Activated naive CD4-positive, alpha-beta T cell treated with anti-CD3 and anti-CD28 coated beads for 36 hours (primary cell): ENCODE measurements at regions not wholly inside any gene's neighbourhood (a gene's known extent, or its start where the extent isn't known, plus 50 kb on each side); places are given as distances from the start of the nearest gene placed in this dataset.
"Not testable (repeated sequence)": the region's sequence is repeated elsewhere in the genome, so short reads cannot be mapped to it uniquely, and the experiment has no call there.

Experiments
- CTCF ChIA-PET: fragments of 350-600 bp; sonication (Branson Sonifier 250); formaldehyde crosslinking; loops from one replicate; lab custom pipeline; 2021; ENCODE audit warnings: antibody characterized with exemption; lab: Charles Lee
- DNase-seq: peaks from one replicate; pipeline ENCODE4 v3.0.0-alpha.2; 2020
- H3K27ac Mint-ChIP-seq: one replicate; pipeline ENCODE4 v1.8.0; 2021; ENCODE audit warnings: mild to moderate bottlenecking, mixed read lengths
- H3K27me3 Mint-ChIP-seq: one replicate; pipeline ENCODE4 v1.8.0; 2021; ENCODE audit warnings: low read depth, mixed read lengths
- H3K36me3 Mint-ChIP-seq: one replicate; pipeline ENCODE4 v1.8.0; 2021; ENCODE audit warnings: low read depth, mixed read lengths
- H3K4me1 Mint-ChIP-seq: one replicate; pipeline ENCODE4 v1.8.0; 2021; ENCODE audit warnings: low read depth, mixed read lengths
- H3K4me3 Mint-ChIP-seq: one replicate; pipeline ENCODE4 v1.8.0; 2021; ENCODE audit warnings: mild to moderate bottlenecking, moderate library complexity, mixed read lengths
- H3K9me3 Mint-ChIP-seq: one replicate; pipeline ENCODE4 v1.8.0; 2021; ENCODE audit warnings: mixed read lengths
- intact Hi-C: fragments of 100-400 bp; cut with micrococcal nuclease; formaldehyde crosslinking; loops from one replicate; pipeline ENCODE4 v1.15.1; 2023

- Mint-ChIP-seq H3K9me3 (peaks cover 3% of the 10 kb centered on the region), H3K36me3 (no peaks in the 10 kb centered on the region), H3K4me3 (no peak overlapping the region), H3K27ac (no peak overlapping the region), H3K4me1 (no peaks in the 10 kb centered on the region), H3K27me3 (peaks cover 5% of the 10 kb centered on the region)
- CTCF ChIA-PET = no interaction called here
- DNase-seq = no peak
- intact Hi-C loops = no loop called here
Measured at GRCh38 chr9:84519413-84519812, 150.1 kb upstream of the NTRK2 start.

GRCh38 chr9:84521208-84521607, 148.3 kb upstream of the NTRK2 start:
- no peak overlapping the region for H3K4me3 Mint-ChIP-seq
- CTCF ChIA-PET = no interaction called here
- H3K36me3 Mint-ChIP-seq = no peaks in the 10 kb centered on the region
- no peaks in the 10 kb centered on the region for H3K4me1 Mint-ChIP-seq
- H3K27me3 Mint-ChIP-seq = peaks cover 2% of the 10 kb centered on the region
- H3K9me3 Mint-ChIP-seq = peaks cover 3% of the 10 kb centered on the region
- H3K27ac Mint-ChIP-seq = no peak overlapping the region
- DNase-seq = no peak
- intact Hi-C loops = no loop called here

DNA sequence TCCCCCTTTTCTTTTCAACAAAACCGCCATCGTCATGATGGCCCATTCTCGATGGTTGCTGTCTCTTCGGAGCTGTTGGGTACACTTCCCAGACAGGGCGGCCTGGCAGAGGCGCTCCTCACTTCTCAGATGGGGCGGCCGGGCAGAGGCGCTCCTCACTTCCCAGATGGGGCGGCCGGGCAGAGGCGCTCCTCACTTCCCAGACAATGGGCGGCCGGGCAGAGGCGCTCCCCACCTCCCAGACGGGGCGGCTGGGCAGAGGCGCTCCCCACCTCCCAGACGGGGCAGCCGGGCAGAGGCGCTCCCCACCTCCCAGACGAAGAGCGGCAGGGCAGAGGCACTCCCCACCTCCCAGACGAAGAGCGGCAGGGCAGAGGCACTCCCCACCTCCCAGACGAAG, 143.3 kb upstream of the NTRK2 start:
- H3K27me3 Mint-ChIP-seq, CTCF ChIA-PET, H3K4me3 Mint-ChIP-seq, H3K36me3 Mint-ChIP-seq, DNase-seq, H3K27ac Mint-ChIP-seq, H3K4me1 Mint-ChIP-seq, intact Hi-C loops: not testable (repeated sequence)
- peaks cover 15% of the 10 kb centered on the region for H3K9me3 Mint-ChIP-seq

GRCh38 chr9:84527060-84527720, 142.3 kb upstream of the NTRK2 start:
- H3K4me3 Mint-ChIP-seq, H3K4me1 Mint-ChIP-seq, CTCF ChIA-PET, intact Hi-C loops, H3K27ac Mint-ChIP-seq, H3K36me3 Mint-ChIP-seq, DNase-seq, H3K27me3 Mint-ChIP-seq: not testable (repeated sequence)
- peaks cover 15% of the 10 kb centered on the region for H3K9me3 Mint-ChIP-seq

DNA sequence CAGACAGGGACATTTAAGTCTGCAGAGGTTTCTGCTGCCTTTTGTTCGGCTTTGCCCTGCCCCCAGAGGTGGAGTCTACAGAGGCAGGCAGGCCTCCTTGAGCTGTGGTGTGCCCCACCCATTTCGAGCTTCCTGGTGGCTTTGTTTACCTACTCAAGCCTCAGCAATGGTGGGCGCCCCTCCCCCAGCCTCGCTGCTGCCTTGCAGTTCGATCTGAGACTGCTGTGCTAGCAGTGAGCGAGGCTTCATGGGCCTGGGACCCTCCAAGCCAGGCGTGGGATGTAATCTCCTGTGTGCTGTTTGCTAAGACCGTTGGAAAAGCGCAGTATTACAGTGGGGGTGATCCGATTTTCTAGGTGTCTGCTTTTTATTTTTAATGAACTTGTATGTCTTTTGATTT, 133.6 kb upstream of the NTRK2 start:
- H3K36me3 Mint-ChIP-seq = not testable (repeated sequence)

DNA sequence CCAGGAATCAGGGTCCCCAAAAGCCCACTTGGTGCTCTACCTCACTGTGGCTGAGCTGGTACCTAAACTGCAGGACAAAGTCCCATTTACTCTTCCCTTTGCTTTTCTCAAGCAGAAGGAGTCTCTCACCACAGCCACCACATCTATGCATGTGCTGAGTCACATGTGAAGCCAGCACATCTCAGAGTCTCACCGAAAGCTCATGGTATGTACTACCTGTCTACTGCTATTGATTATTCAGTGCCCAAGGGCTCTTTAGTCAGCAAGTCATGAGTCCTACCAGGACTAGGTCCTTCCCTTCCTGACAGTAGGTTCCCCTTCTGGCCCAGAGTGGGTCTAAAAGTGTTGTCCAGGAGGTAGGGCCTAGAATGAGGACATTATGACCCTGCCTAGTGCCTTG, 130.7 kb upstream of the NTRK2 start:
- Mint-ChIP-seq H3K27me3 (no peaks in the 10 kb centered on the region), H3K27ac (no peak overlapping the region), H3K36me3 (no peaks in the 10 kb centered on the region), H3K4me1 (no peaks in the 10 kb centered on the region), H3K9me3 (peaks cover 15% of the 10 kb centered on the region), H3K4me3 (no peak overlapping the region)
- CTCF ChIA-PET = no interaction called here
- DNase-seq = no peak
- intact Hi-C loops = no loop called here

More for the DNA sequence above, 133.6 kb upstream of the NTRK2 start:
- H3K4me3 Mint-ChIP-seq, H3K27ac Mint-ChIP-seq, DNase-seq, H3K27me3 Mint-ChIP-seq, CTCF ChIA-PET, H3K4me1 Mint-ChIP-seq, intact Hi-C loops: not testable (repeated sequence)
- H3K9me3 Mint-ChIP-seq = peaks cover 15% of the 10 kb centered on the region

- DNase-seq = no peak
- Mint-ChIP-seq H3K36me3 (no peaks in the 10 kb centered on the region), H3K4me3 (no peak overlapping the region), H3K27me3 (no peaks in the 10 kb centered on the region), H3K27ac (no peak overlapping the region), H3K4me1 (no peaks in the 10 kb centered on the region), H3K9me3 (peaks cover 7% of the 10 kb centered on the region)
- intact Hi-C loops = no loop called here
- CTCF ChIA-PET = interaction anchor here (0.6 kb wide), 1 partner anchor 67 kb away, joined by 3 read pairs; no protein-coding TSS in a partner anchor
Measured at GRCh38 chr9:84542554-84542953, 127.0 kb upstream of the NTRK2 start.

DNA sequence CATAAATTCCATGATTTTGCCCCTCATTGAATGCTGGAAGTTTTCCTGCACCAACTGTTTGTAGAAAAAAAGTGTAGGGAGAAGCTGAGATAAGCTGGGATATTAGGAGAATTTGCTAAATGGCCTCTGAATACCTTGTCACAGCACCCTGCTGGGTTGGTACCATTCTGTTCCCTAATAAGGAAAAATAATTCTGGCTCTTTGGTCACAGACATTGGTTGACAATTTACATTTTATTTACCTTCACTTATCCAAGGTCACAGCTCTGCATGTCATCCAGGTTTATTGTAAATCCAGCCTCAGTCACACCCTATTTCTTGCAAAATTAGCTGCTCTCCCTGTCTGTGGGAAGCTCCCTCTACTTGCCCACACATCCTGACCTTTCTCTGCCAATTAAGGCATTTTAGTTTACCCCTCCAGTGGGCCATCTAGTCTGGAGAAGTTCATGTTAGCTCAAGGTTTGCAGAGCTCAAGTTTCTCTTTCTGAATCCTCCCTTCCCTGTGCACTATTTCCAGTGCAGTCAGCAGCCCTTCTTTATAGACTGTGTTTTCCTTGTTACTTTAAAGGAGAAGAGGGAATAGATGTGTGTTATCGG, 115.4 kb upstream of the NTRK2 start:
- no peaks in the 10 kb centered on the region for H3K4me1 Mint-ChIP-seq
- intact Hi-C loops = no loop called here
- no peak overlapping the region for H3K4me3 Mint-ChIP-seq
- H3K27ac Mint-ChIP-seq = no peak overlapping the region
- H3K36me3 Mint-ChIP-seq = no peaks in the 10 kb centered on the region
- CTCF ChIA-PET = no interaction called here
- peaks cover 5% of the 10 kb centered on the region for H3K9me3 Mint-ChIP-seq
- DNase-seq = no peak
- no peaks in the 10 kb centered on the region for H3K27me3 Mint-ChIP-seq

DNA sequence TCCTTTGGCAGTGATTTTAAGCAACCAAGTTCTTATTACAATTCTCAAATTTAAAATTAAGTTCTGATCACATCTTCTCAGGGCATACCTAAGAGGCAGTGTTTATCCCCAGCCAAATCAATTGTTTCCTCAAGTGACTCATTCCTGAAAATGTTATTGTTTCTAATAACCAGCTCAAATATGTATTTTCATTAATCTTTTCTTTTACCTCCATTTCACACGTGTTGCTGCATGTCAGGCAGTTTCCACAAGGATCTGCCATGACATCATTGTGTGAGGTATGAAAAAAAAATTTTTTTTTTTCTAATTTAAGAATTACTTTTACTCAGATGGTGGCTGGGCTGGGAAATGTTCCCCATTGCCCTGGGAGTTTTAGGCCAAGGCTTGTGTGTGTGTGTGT, 113.0 kb upstream of the NTRK2 start:
- CTCF ChIA-PET = no interaction called here
- intact Hi-C loops = no loop called here

GRCh38 chr9:84557751-84558150, 111.8 kb upstream of the NTRK2 start:
- DNase-seq = no peak
- Mint-ChIP-seq H3K4me3 (no peak overlapping the region), H3K4me1 (no peaks in the 10 kb centered on the region), H3K36me3 (no peaks in the 10 kb centered on the region), H3K27me3 (peaks cover 4% of the 10 kb centered on the region), H3K9me3 (no peaks in the 10 kb centered on the region), H3K27ac (no peak overlapping the region)
- CTCF ChIA-PET = no interaction called here
- intact Hi-C loops = no loop called here

More for the DNA sequence above, 113.0 kb upstream of the NTRK2 start:
- Mint-ChIP-seq H3K27me3 (peaks cover 4% of the 10 kb centered on the region), H3K9me3 (peaks cover 5% of the 10 kb centered on the region), H3K27ac (no peak overlapping the region), H3K4me1 (no peaks in the 10 kb centered on the region), H3K4me3 (no peak overlapping the region), H3K36me3 (no peaks in the 10 kb centered on the region)
- DNase-seq = no peak

DNA sequence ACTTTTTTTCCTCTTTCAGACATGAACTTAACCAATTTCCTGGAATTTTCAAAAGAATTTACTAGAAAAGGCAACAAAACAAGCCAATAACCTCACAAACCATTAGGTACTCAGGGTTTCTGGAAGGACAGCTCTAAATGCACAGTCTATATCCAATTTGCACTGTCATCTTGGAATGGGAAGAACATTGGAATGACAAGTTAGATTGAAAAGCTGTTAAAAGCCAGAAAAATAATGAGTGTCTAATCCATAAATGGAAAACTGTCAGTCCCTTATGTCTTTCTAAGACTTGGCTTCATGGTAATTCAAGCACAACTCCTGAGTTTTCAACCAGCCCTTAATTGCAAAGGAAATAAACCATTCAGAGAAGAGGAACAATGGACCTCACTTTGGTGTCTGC, 105.8 kb upstream of the NTRK2 start:
- no peaks in the 10 kb centered on the region for H3K9me3 Mint-ChIP-seq
- no peaks in the 10 kb centered on the region for H3K36me3 Mint-ChIP-seq
- H3K4me1 Mint-ChIP-seq = no peaks in the 10 kb centered on the region
- CTCF ChIA-PET = no interaction called here
- DNase-seq = no peak
- H3K27ac Mint-ChIP-seq = no peak overlapping the region
- intact Hi-C loops = no loop called here
- H3K27me3 Mint-ChIP-seq = peaks cover 4% of the 10 kb centered on the region
- no peak overlapping the region for H3K4me3 Mint-ChIP-seq

DNA sequence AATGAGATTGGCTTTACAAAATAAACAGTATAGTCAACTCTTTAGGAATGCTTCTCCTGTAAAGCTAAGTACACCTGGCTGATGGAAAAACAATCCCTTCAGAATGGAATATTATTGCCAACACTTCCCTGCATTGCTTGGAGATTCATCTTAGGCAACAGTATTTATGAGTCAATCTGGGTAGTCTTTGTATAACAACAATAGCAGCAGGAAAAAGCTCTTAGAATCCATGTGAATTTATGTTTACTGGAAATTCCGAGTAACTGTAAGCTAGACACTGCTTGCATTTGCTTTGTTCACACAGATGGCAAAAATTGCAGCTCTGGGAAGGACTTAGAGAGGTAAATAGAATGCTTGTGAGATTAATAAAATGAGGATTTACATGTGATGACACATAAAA, 101.7 kb upstream of the NTRK2 start:
- CTCF ChIA-PET = no interaction called here
- no peaks in the 10 kb centered on the region for H3K9me3 Mint-ChIP-seq
- no peaks in the 10 kb centered on the region for H3K27me3 Mint-ChIP-seq
- intact Hi-C loops = no loop called here
- H3K36me3 Mint-ChIP-seq = no peaks in the 10 kb centered on the region
- H3K4me3 Mint-ChIP-seq = no peak overlapping the region
- H3K4me1 Mint-ChIP-seq = no peaks in the 10 kb centered on the region
- DNase-seq = no peak
- no peak overlapping the region for H3K27ac Mint-ChIP-seq

- intact Hi-C loops = no loop called here
- Mint-ChIP-seq H3K36me3 (no peaks in the 10 kb centered on the region), H3K27ac (no peak overlapping the region), H3K27me3 (no peaks in the 10 kb centered on the region), H3K4me1 (no peaks in the 10 kb centered on the region), H3K9me3 (no peaks in the 10 kb centered on the region), H3K4me3 (no peak overlapping the region)
- DNase-seq = no peak
- CTCF ChIA-PET = no interaction called here
Measured at GRCh38 chr9:84570482-84571154, 98.9 kb upstream of the NTRK2 start.
